Erythroblast (primary cell): ENCODE measurements at regions not wholly inside any gene's neighbourhood (a gene's known extent, or its start where the extent isn't known, plus 50 kb on each side); places are given as distances from the start of the nearest gene placed in this dataset.

Experiments used
- GATA1 ChIP-seq: IDR thresholded peaks from 2 replicates; pipeline ENCODE4 v1.6.1; 2011; ENCODE audit warnings: low read depth, mild to moderate bottlenecking, control low read depth, low read length, moderate library complexity
- POLR2A ChIP-seq: IDR thresholded peaks from 2 replicates; pipeline ENCODE4 v1.6.1; 2011; ENCODE audit warnings: mild to moderate bottlenecking, low read length

- TF ChIP-seq POLR2A (no peak), GATA1 (no peak)
Observed at GRCh38 chr10:3944591-3944990, 159.6 kb upstream of the KLF6 start.
